ENCODE measurements at regions not wholly inside any gene's neighbourhood (a gene's known extent, or its start where the extent isn't known, plus 50 kb on each side); places are given as distances from the start of the nearest gene placed in this dataset.
"Not testable (repeated sequence)": the region's sequence is repeated elsewhere in the genome, so short reads cannot be mapped to it uniquely, and the experiment has no call there.

- DNase-seq (ENCODE audit: low read depth): no peak
Measured at GRCh38 chr21:19400223-19400770, 996.7 kb upstream of the TMPRSS15 start.

DNA sequence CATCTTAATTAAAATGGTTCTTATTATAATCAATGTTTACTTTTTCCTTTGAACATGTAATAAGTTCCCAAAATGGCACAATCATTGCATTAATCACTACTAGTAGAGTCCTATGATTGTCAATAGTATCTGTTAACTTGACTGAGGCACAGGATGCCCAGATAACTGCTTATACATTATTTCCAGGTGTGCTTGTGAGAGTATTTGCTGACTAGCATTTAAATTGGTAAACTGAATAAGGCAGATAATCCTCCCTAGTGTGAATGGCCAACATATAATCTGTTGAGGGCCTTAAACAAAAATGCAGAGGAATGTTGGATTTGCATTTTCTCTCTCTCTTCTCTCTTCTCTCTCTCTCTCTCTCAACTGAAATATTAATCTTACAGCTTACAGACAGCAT lies 999.3 kb upstream of the TMPRSS15 start:
- no peak for DNase-seq (ENCODE audit: low read depth)

DNA sequence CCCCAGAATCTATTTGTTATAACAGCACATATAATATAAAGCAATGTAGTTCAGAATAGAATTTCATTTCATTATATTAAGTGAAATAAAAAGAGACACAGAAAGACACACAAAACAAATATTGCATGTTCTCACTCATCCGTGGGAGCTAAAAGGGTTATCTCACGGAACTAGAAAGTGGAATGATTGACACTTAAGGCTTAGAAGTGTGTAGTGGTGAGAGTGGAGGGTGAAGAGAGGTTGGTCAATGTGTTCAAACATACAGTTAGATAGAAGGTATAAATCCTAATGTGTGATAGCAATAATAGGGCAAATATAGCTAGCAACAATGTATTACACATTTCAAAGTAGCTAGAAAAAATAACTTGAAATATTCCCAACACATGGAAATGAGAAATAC lies 1001.7 kb upstream of the TMPRSS15 start:
- no peak for DNase-seq (ENCODE audit: low read depth)

- no peak for DNase-seq (ENCODE audit: low read depth)
Measured at GRCh38 chr21:19420565-19420964, 1017.0 kb upstream of the TMPRSS15 start.

DNA sequence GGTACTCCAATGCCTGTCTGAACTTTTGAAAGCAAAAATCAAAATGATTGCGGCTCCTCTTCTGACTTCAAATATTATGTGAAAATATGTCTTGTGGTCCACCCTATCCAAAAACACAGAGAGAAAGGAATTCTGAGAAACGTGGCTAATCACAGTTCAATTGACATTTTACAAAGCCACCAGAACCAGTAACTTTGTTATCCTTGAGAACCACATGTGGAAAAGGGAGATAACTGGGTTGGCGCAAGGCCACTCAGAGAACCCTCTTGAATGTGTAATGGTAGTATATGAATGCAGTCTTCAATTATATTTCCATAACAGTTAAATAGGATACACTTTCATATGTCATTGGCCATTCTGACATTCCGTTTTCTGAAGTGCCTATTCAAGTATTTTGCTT lies 1030.0 kb upstream of the TMPRSS15 start:
- no peak for DNase-seq (ENCODE audit: low read depth)

DNA sequence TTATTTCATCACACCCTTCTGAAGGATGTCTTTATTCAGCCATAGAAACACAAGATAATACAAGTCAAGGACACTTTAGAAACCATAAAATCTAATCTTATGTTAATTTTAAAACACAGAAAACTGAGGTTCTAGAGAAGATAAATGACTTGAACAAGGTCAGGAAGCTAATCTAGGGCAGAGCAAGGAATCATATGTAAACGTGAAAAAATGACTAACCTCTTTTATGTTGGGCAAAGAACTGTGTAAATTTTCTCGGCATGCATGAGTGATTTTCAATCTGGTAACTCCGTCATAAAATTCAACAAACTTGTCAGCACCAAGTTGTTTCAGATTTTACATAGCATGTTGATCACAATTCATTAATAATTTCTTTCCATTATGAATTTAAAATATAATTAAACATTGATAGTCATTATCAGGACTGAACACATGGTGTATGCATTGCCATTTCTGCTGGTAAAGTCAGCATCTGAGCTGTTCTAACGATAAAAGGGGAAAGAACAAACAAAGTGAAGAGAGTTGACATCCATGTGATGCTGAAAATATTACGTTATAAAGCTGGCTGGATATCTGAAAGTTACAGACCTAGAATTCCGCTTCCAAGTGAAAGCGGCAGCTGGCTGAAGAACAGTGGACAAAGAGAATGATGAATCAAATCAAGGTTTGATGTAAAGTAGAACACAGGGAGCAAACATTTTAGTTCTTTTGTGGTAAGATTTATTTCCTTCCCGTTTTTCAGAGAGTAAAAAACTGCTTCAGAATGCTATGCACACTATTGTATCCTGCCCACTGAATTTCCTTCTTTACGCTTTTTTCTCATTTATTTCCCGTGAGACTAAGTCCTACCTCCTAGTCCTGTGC lies 1037.4 kb upstream of the TMPRSS15 start:
- DNase-seq (ENCODE audit: low read depth): no peak

- no peak for DNase-seq (ENCODE audit: low read depth)
Measured at GRCh38 chr21:19458295-19458694, 1054.7 kb upstream of the TMPRSS15 start.

DNA sequence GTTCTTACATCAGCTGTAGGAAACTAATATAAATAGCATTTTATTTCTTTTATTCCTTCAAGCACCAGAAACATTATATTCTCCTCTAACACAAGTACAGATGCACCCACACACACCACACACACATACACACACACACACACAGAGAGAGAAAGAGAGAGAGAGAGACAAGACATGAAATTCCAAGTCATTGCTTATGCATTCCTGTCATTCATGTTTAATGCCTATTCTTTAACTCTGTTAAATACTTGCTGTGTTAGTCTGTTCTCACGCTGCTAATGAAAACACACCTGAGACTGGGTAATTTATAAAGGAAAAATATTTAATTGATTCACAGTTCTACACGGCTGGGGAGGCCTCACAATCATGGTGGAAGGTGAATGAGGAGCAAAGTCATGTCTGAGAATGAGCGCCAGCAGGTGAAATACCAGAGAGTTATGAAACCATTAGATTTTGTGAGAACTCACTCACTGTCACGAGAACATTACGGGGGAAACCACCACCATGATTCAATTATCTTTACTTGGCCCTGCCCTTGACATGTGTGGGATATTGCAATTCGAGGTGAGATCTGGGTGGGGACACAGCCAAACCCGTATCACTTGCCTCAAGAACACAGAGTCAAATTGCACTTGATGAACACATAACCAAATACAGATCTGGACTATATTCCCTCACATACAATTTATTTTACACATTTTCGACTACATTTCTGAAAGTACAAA lies 1058.1 kb upstream of the TMPRSS15 start:
- DNase-seq (ENCODE audit: low read depth): no peak

GRCh38 chr21:19463966-19464365 lies 1060.4 kb upstream of the TMPRSS15 start:
- DNase-seq (ENCODE audit: low read depth): no peak

- no peak for DNase-seq (ENCODE audit: low read depth)
Measured at GRCh38 chr21:19468991-19469715, 1065.6 kb upstream of the TMPRSS15 start.

DNA sequence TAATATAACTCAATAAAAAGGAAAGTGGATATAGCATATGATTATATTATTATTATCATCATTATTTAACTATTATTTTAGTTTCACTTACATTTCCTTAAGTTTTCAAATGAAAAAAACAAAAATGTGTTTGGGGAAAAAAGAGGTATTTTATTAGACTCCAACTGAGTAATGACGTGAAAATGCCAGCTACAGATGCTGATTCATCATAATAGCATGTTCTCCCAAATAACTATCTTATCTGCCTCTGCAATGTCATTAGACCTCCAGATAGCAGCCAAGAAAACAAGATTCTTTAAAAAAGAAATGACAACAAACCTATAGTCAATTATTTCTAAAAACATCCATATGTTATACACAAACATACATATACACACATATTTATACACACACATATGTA lies 1071.9 kb upstream of the TMPRSS15 start:
- DNase-seq (ENCODE audit: low read depth): no peak

GRCh38 chr21:19489930-19490329 lies 1086.3 kb upstream of the TMPRSS15 start:
- DNase-seq (ENCODE audit: low read depth): no peak

- DNase-seq (ENCODE audit: low read depth): no peak
Measured at GRCh38 chr21:19490481-19490880, 1086.9 kb upstream of the TMPRSS15 start.

DNA sequence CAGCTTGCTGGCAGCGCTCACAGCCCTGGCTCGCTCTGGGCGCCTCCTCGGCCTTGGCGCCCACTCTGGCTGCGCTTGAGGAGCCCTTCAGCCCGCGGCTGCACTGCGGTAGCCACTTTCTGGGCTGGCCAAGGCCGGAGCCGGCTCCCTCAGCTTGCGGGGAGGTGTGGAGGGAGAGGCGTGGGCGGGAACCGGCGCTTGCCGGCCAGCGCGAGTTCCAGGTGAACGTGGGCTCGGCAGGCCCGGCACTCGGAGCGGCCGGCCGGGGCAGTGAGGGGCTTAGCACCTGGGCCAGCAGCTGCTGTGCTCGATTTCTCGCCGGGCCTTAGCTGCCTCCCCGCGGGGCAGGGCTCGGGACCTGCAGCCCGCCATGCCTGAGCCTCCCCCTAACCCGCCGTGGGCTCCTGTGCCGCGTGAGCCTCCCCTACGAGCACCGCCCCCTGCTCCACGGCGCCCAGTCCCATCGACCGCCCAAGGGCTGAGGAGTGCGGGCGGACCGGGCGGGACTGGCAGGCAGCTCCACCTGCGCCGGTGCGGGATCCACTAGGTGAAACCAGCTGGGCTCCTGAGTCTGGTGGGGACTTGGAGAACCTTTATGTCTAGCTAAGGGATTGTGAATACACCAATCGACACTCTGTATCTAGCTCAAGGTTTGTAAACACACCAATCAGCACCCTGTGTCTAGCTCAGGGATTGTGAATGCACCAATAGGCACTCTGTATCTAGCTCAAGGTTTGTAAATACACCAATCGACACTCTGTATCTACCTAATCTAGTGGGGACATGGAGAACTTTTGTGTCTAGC lies 1090.1 kb upstream of the TMPRSS15 start:
- DNase-seq (ENCODE audit: low read depth): not testable (repeated sequence)

- DNase-seq (ENCODE audit: low read depth): no peak
Measured at GRCh38 chr21:19501115-19501514, 1097.5 kb upstream of the TMPRSS15 start.

- DNase-seq (ENCODE audit: low read depth): no peak
Measured at GRCh38 chr21:19507682-19508260, 1104.2 kb upstream of the TMPRSS15 start.

DNA sequence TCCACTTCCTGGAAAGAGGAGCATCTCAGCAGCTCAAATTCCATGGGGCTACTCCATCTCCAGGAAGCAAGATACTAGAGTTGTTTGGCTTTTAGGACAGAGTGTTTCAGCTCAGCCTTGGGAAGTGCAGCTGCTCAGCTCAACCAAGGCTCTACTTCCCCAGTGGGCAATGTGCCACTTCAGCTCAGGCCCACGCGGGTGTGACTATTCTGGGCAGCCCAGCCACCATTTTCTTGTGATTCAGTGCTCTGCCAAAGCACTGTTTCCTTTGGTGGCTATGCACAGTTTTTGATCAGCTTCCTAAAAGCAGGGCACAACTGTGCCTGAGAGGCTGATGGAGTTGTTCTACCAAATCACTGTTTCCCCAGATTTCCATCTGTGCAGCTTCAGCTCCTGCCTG lies 1104.9 kb upstream of the TMPRSS15 start:
- DNase-seq (ENCODE audit: low read depth): no peak

DNA sequence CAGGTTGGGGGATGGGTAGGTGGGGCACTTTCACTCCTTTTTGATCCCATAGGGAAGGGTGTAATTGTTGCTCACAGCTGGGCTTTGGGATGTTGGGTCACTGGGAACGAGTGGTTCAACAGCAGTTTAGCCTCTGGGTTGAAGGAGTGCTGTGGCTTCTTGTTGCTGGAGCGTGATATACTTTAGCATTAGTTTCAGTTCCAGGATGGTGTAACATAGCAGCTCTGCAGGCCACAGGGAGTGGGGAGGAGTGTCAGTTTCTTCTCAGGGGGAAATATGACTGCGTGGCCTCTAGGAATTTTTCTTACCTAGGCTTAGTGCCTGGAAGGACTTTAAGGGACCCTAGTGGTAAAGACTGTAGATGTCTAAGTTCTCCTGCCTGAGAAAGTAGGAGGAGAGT lies 1105.3 kb upstream of the TMPRSS15 start:
- DNase-seq (ENCODE audit: low read depth): no peak

- DNase-seq (ENCODE audit: low read depth): no peak
Measured at GRCh38 chr21:19510057-19510456, 1106.5 kb upstream of the TMPRSS15 start.

- no peak for DNase-seq (ENCODE audit: low read depth)
Measured at GRCh38 chr21:19510653-19511052, 1107.1 kb upstream of the TMPRSS15 start.

DNA sequence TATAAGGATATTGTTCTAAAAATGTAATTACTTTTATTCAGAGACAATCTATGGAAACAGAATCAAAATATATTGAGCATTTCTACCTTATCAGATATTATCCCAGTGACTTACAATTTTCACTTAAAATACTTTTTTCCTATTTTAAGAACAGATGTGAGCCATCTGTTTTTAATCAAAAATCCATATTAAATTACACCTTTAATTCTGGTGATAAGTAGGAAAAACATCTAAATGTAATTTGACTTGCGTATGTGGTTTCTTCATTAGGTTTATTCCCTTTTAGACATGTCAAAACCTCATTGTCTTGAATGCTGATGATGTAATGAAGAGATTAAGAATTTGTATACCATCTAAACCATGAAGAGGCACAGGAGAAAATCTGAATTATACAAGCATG lies 1118.8 kb upstream of the TMPRSS15 start:
- DNase-seq (ENCODE audit: low read depth): no peak
